NCI-H2029 (cell line): ENCODE measurements at regions not wholly inside any gene's neighbourhood (a gene's known extent, or its start where the extent isn't known, plus 50 kb on each side); places are given as distances from the start of the nearest gene placed in this dataset.
"Not testable (repeated sequence)": the region's sequence is repeated elsewhere in the genome, so short reads cannot be mapped to it uniquely, and the experiment has no call there.

Source experiments
- DNase-seq: peaks from one replicate; lab custom pipeline; 2025; lab: John Stamatoyannopoulos, UW

DNA sequence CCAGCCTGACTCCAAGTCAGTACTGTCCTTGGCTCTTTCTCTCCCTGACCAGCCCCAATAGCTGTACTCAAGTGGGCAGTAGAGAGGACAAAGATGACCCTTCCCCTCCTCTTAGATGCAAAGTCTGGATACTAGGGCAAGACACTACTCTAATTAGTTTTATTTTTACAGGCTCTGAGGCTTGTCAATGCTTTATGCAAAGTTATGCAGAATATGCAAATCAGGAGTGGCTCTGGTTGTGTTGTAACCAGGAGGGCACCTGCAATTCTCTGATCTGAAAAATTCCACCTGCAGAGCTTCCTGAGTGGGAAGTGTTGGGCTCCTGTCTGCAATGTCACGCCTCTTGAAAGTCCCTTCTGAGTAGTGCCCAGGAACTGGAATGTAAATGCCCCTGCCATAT lies 201.5 kb downstream of the RGS3 start:
- DNase-seq: no peak

DNA sequence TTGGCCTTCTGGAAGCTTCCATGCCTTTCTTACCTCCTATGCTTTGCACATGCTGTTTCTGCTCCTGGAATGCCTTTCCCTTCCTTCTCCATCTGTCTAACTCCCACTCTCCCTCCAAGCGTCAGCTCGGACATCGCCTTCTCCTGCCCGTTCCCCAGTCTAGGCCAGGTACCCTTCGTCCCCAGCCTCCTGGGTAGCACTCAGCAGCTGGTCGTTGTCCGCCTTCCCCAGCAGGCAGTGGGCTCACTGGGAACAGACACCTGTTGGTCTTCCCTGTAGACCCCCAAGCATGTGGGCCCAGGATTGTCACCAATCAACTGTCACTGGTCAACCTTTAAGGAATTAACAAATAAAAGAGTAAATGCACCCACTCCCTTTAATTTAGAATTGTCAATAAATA lies 202.2 kb downstream of the RGS3 start:
- no peak for DNase-seq

DNA sequence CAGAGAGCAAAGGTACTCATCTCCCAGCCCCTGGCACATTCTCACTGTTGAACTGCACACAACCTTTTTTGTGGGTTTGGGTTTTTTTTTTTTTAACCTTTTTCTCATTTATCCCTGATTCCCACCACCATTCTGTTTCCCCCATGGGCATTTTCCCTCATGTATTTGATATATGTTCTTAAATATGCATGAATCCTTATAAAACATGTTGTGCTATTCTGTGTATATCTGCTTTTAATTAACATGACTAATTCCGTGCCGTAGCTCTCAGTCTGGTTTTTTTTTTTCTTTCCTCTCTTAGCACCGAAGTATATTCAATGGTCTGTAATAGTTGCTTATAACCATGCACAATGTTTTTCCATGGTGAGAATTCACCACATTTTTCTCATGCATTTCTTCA lies 204.5 kb downstream of the RGS3 start:
- no peak for DNase-seq

DNA sequence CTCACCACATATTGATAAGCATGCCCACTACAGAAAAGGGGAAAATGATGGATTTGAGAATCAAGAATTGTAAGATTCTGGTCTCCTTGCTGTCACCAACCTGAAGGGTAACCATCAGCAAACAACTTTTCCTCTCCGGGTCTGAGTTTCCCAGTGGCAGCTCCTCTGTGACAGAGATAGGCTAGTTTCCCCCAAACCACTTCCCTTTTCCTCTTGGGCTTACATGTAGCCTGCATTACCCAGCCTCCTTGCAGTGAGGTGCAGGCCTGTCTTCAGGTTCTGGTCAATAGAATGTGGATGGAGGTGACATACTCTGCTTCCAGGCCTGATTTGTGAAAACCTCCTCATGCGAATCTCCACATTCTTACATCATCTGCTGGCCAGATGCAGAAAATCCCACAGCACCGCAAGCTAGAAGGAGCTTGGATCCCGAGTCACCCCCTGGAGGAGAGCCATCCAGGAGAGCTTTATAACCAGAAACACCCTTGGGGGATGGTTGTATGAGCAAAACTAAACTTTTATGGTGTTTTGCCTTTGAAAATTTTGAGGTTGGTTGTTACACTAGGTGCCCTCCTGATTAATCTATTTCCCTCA lies 206.1 kb downstream of the RGS3 start:
- no peak for DNase-seq

DNA sequence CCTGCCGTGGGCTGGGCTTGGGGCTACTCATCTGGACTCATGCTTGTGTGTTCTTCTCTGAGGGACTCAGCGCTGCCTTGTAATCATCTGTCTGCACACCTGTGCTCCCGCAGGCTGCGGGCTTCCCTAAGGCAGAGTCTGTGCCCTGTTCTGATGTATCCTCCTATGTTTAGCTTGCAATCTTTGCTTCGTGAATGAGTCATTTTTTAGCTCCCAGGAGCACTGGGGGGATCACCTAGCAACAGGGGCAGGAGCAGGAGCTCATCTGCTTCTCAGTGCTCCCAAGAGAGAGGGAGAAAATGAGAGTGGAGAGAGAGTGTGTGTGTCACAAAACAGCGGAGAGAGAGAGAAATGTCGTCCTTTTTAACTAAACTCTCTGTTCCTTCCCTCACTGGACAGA lies 202.4 kb upstream of the ZNF618 start:
- DNase-seq: no peak

DNA sequence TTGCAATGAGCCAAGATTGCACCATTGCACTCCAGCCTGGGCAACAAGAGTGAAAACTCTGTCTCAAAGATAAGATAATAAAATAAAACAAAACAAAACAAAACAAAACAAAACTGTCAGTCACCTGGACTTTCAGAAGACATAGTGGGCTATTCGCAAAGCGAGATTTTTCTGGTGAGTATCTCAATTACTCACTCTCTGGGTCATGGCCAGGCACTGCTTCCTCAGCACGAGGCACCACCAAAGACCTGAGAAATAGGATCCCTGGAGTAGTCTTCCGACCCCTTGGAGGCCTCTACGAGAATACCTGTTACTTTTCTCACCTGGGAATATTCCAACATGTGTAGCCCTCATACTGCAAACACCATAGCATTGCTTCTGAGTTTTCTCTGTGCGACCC lies 201.7 kb upstream of the ZNF618 start:
- DNase-seq: no peak

DNA sequence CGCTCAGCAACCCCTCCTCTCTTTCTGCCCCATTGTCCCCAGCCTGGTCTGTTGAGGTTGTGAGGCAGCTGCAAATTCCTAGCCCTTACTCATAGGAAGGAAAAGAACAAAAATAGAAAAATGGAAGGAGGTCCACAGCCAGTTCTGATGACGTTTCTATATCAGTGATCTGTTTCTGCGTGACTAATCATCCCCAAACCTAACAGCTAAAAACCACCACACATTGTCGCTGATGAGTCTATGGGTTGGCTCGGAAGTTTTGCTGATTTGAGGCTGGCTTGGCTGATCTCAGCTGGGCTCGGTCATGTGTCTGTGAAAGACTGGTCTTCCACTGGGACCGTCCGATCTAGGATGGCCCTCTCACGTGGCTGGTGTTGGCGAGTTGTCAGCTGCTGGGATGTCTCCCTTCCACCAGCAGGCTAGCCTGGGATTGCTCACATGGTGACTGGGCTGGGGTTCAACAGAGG lies 200.6 kb upstream of the ZNF618 start:
- no peak for DNase-seq

DNA sequence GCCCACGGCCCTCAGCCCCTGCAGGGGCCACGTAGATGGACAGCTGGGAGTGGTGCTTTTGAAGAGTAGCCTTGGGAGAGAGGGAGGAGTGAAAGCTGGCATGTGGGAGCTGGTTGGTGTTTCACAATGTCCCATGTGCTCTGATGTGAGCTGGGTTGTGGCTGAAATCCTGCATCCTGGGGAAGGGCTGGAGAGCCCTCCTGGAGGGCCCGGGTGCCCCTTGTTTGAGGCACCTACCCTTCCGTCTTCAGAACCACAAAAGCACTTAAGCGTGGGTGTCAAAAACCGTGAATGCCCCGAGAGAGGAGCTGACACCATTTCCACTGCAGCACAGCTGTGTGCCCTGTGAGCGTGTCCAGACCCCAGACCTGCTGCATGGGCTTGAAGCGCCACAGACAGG lies 199.1 kb upstream of the ZNF618 start:
- DNase-seq: no peak

DNA sequence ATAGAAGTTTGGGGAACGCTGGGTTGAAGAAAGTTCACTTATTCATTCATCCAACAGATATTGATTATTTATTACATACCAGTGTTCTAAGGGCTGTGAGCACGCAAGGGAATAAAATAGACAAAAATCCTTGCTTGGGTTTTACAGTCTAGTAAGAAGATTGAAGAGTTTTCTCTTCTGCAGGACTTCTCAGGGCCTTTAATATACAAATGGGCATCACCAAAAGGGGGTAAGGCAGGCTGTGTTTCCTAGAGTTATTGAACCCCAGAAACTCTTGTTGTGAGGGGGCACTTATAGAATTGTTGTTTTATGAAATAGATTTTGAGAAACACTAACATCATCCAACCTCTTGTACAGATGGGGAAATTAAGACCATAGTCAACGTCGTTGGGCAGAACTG lies 198.5 kb upstream of the ZNF618 start:
- no peak for DNase-seq

DNA sequence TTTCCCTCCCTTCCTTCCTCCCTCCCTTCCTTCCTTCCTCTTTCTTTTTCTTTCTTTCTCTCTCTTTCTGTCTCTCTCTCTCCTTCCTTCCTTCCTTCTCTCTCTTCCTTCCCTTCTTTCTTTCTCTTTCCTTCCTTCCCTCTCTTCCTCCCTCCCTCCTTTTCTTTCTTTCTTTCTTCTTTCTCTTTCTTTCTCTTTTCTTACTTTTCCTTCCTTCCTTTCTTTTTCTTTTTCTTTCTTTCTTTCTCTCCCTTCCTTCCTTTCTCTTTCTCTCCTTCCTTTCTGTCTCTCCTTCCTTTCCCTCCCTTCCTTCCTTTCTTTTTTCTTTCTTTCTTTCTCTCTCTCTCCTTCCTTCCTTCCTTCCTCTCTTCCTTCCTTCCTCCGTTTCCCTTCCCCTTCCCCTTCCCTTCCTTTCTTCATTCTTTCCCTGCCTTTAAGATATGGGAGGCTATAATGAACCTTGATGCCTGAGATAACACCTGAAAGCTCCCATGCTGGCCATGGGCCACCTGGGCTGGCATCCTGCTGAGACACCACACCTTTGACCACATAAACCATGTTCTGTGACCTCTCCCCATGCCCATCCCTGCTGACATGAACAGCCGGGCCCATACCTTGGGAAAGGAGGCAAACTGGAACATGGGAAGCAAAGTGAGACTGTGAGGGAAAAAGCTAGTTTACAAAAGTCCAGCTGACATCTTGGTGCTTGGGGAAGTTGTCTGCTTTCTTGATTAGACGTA lies 197.8 kb upstream of the ZNF618 start:
- DNase-seq: no peak

DNA sequence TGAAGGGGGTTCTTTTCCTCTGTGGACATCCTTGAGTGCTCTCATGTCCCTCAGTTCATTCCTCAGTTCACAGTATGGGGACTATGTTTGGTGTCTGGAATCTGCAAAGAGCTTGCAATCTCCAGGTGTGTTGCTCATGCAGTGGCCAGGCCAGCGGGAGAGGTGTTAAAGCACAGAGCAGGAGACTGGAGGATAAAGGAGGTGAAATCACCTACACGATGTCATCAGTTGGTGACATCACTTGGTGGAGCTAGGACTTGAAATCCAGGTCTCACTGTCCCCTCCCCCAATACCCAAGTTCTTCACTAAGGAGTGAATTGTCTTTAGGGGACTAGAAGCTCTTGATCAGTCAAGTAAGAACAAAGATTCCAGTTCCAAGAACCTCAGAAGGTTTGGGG lies 197.3 kb upstream of the ZNF618 start:
- DNase-seq: no peak

DNA sequence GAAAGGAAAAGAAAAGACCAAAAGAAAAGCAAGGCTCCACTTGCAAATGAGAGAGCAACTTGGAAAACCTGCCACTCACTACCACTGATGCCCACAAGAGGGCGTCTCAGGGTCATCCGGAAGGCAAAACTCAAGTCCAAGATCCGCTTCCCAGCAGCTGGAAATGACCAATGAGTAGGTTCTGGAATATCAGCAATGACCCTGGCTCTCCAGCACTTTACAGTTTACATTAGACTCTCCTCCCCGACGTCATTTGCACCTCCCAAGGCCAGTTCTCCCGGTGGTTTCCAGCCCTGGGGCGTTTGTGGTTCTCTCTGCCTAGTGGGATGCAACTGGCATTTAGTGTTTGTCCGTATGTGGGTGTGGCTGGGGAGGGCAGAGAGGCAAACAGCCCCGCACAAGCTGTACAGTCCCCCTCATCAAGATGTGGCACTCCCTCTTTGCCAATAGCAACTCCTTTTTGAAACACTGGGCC lies 193.8 kb upstream of the ZNF618 start:
- peak; percentile 54 for DNase-seq

DNA sequence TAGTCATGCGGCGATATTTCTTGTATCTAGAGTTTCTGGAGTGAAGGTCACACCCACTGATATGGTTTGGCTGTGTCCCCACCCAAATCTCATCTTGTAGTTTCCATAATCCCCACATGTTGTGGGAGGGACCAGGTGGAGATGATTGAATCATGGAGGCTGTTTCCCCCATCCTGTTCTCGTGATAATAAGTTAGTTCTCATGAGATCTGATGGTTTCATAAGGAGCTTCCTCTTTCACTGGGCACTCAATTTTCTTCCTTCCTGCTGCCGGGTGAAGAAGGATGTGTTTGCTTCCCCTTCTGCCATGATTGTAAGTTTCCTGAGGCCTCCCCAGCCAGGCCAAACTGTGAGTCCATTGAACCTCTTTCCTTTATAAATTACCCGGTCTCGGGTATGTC lies 190.5 kb upstream of the ZNF618 start:
- not testable (repeated sequence) for DNase-seq

DNA sequence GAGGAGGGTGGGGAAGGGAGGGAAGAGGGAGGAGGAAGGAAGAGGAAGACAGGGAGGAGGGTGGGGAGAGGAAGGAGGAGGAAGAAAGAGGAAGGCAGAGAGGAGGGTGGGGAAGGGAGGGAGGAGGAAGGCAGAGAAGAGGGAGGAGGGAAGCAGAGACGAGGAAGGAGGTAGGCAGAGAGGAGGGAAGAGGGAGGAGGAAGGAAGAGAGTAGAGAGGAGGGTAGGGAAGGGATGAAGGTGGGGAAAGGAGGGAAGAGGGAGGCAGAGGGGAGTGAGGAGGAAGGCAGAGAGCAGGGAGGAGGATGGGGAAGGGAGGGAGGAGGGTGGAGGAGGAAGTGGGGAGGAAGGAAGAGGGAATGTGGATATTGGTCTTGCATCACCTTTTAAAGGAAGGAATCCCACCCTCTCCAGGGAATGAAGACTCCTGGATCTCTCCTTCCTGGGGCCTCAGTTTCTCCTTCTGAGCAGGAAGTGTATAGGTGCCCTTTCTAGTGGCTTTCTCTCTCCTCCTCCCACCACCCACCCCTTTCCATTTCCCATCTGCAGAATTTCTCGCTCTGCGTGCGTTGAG lies 188.9 kb upstream of the ZNF618 start:
- no peak for DNase-seq

DNA sequence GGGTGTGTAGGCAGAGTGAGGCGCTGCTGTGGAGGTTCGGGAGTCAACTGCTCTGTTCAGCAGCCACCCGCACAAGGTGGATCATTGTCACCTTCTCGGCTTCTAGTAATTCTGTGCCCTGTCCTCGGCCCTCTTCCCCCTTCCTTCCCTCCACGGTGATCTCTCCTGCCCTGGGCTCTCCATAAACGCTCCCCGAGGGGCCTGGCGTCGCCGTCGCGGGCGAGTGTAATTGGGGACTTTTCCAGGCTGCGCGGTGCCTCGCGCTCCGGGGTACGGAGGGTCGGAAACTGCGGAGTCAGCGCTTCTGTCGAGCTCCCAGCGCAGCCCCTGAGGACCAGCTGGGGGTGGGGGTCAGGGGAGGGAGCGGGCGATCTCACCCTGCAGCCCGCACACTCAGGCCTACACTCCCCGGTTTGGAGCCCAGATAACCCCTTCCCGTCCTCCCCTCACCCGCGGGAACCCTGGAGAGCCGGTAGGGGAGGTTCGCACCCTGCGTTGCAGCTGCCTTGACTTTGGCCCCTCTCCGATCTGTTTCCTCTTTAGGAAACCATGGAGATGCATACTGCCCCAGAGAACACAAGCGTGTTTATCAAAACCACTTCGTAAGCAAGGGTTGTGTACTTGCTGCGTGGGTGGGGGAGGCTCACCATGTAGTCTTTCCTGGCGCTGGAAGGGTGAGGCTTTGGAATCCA lies 188.3 kb upstream of the ZNF618 start:
- DNase-seq: peak; percentile 43

DNA sequence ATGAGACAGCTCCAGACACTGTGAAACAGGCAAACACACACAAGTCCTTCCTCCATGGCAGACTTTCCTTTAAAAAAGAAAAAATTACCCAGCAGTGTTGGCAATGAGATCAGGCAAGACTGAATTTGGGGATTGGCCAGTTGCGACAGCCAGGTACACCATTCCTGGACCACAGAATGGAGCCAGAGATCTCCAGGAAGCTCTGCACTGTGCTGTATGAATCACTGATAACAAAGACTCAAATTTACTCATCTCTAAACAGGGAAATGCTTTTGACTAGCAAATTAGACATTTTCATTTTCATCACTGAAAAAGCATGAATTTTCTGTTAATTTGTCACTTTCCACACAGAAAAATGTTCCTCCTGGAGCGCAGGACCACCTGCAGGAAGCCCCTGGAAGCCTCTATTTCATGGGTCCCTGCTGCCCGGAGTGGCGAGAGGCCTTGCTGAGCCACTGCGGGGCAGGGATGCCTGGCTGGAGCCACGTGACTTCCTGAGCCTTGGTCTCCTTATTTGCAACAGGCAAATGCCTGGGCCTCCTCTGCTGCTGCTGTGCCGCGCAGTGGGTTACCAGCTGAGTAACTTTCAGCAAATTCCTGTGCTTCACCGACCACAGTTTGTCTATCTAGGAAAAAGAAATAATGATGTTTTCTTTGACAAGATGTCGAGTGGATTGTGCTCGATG lies 185.9 kb upstream of the ZNF618 start:
- no peak for DNase-seq

DNA sequence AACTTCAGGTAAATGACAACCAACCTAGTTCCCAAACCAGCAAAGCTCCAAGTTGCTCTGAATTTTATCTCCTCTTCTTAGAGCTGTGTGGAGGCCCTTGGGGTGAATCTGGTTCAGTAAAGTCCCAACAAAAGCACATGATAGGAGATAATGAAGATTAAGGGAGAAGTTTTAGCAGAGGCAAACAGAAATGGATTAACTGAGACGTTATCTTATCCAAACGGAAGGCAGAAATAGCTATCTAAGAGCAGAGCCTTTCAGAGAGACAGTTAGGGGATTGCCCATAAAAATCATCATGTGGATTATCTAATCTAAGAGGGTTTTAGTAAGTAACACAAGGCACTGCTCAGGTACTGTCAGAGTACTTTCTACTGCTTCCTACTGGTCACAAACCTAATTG lies 183.9 kb upstream of the ZNF618 start:
- DNase-seq: no peak

DNA sequence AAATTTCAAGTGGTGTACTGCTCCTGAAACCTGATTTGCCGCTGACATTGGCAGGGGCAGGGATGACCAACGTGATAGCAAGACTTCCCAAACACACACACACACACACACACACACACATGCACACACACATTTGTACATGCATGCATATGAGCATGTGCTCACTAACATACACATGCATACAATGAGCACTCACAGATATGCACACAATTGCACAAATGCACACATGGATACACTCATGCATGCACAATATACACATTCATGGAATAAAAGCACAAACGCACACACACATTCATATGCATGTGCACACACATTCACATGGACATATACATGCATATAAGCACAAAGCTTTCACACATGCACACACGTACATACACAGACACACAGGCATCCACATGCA lies 181.2 kb upstream of the ZNF618 start:
- no peak for DNase-seq

DNA sequence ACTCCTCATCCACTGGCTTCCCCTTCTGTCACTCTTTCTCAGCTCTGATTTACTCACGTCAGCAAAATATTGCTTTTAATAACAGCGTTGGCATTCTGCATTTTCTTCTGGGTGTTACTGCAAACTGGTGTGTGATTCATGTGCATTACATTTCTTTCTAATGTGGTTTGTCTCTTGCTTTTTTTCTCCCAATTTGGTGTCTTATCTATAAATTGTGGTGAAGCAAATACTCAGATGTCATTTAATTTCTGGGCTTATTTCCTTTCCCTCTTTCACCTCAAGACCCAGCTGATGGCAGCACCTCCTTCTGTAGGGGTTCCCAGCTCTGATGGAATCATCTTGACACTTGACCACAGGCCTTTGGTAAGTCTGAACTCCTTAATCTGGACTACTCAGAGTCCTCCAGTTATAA lies 180.7 kb upstream of the ZNF618 start:
- no peak for DNase-seq

DNA sequence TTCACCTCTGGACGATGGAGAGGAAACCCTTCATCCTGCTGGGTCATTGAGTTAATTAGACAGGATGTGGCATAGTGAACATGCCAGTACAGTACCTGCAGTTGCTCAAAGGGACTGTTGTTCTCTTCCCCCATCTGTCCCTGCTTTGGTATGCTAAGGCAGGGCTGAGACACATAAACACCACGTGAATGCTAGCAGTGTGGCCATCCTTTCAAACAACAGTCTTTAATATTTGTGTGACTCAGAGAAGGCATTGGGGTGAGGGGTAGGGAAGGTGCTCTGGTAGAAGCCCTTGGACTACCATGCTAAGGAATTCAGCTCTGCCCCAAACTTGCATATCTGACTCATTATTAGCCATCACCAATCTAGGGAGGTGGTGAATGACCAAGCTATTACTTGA lies 180.2 kb upstream of the ZNF618 start:
- no peak for DNase-seq

DNA sequence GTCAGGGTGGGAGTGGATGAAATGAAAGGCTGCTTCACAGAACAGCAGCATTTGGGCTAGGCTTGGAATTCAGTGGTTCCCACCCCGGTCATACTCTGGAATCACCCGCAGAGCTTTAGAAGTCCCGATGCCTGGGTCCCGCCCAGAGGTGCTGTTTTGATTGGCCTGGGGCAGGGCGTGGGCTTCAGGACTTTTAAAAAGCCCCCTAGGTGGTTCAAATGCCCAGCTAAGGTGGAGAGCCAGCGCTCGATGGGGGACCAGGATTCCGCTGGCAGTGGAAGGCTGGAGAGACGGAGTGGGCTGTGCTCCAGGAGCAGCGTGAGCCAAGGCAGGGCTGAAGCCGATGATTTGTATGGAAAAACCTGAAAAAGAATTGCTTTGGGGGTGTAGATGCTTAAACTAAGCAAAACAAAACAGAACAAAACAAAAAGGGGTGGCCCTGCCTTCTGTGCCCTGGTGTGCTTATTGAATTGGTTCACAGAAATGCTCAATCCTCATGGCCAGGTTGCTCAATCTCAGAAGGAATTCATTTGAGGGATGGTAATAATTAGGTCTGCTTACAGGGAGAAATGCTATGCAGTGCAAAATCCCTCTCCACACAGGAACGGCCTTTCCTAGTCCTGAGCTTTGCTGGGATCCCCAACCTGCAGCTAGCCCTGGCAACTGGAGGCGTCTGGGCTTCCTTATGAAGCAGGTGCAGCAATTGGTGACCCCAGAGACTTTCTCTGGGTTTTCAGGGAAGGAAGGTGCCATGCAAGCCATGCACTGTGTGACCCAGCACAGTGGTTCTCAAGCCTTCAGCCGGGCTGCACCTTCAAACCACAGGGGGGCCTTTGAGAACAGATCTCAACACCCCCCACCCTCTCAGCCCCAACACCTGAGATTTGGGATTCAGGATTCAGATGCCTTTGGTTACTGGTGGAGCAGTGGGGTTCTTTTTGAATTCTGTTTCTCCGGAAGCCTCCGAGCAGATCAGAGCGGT lies 174.0 kb upstream of the ZNF618 start:
- no peak for DNase-seq
